ENCODE measurements at regions not wholly inside any gene's neighbourhood (a gene's known extent, or its start where the extent isn't known, plus 50 kb on each side); places are given as distances from the start of the nearest gene placed in this dataset.

- Histone ChIP-seq H3K23ac (ENCODE audit: insufficient read length) (no peak overlapping the region), H3K18ac (ENCODE audit: extremely low read depth, low read length) (no peak overlapping the region), H2BK5ac (ENCODE audit: low read depth, low read length) (no peak overlapping the region), H2BK12ac (ENCODE audit: low read depth, low read length) (no peak overlapping the region), H4K20me1 (replicated peaks in 1 of 2; ENCODE audit: control insufficient read depth in 1 of 2, insufficient read depth in 2 of 2, low read length in 2 of 2) (no peaks in the 10 kb centered on the region), H3K79me1 (ENCODE audit: low read depth, low read length) (no peaks in the 10 kb centered on the region), H3K23me2 (ENCODE audit: low read depth, low read length) (no peaks in the 10 kb centered on the region), H3K4me2 (ENCODE audit: insufficient read depth in 1 of 2, low read depth in 2 of 2, low read length in 2 of 2) (no peak overlapping the region), H3K9me3 (ENCODE audit: insufficient read depth in 2 of 2, low read depth in 1 of 2, low read length in 1 of 2) (no peaks in the 10 kb centered on the region), H3K27ac (ENCODE audit: low read depth, low read length) (no peak overlapping the region), H3K4me1 (replicated peaks in 1 of 4; ENCODE audit: control insufficient read depth in 3 of 4, insufficient read depth in 4 of 4, low read length in 3 of 4) (no peaks in the 10 kb centered on the region), H4K5ac (ENCODE audit: insufficient read length, low read depth, low read length) (no peak overlapping the region), H3K4ac (replicated peaks; ENCODE audit: insufficient read length, low read depth, low read length) (no peak overlapping the region), H3K56ac (replicated peaks; ENCODE audit: insufficient read length, low read depth, low read length) (no peak overlapping the region), H4K8ac (ENCODE audit: extremely low read depth, insufficient read depth, low read length) (no peak overlapping the region), H3K27me3 (replicated peaks in 1 of 4; ENCODE audit: control insufficient read depth in 3 of 4, extremely low read depth in 1 of 4, insufficient read depth in 3 of 4, low read length in 3 of 4) (no peaks in the 10 kb centered on the region), H2BK15ac (ENCODE audit: low read length) (no peak overlapping the region), H3K14ac (ENCODE audit: insufficient read length) (no peak overlapping the region), H2BK120ac (replicated peaks; ENCODE audit: low read depth, low read length) (no peak overlapping the region), H3K9ac (replicated peaks in 1 of 4; ENCODE audit: extremely low read depth in 1 of 4, low read depth in 3 of 4, low read length in 3 of 4) (no peak overlapping the region), H3K4me3 (ENCODE audit: extremely low read depth in 1 of 4, insufficient read depth in 2 of 4, low read depth in 3 of 4, low read length in 4 of 4) (no peak overlapping the region), H3K79me2 (ENCODE audit: control insufficient read depth in 1 of 2, insufficient read depth in 2 of 2, low read length in 2 of 2) (no peaks in the 10 kb centered on the region), H2AFZ (ENCODE audit: low read length) (no peak overlapping the region), H3K36me3 (ENCODE audit: control insufficient read depth in 2 of 4, insufficient read depth in 4 of 4, low read length in 3 of 4) (no peaks in the 10 kb centered on the region), H2AK5ac (ENCODE audit: low read depth, low read length) (no peak overlapping the region), H4K91ac (replicated peaks; ENCODE audit: insufficient read length, low read length) (no peak overlapping the region), H2BK20ac (ENCODE audit: low read length) (no peak overlapping the region)
- WGBS, 2 experiments (ENCODE audit: extremely low coverage in 1 of 2, insufficient coverage in 1 of 2, insufficient read length in 1 of 2, insufficient replicate concordance in 2 of 2, low coverage in 1 of 2, low lambda C conversion rate in 2 of 2, missing lambda C conversion rate in 1 of 2) = 92% methylated on average over 9 of the region's 9 CpGs; no CpG with 5 or more reads in 1 of the 2 experiments
- FAIRE-seq (no peak), DNase-seq (ENCODE audit: low read depth in 1 of 2, low spot score in 2 of 2) (no peak)
- ChIA-PET CTCF (ENCODE audit: partially characterized antibody) (no interaction called here), POLR2A (ENCODE audit: partially characterized antibody) (no interaction called here)
- TF ChIP-seq MAX (IDR thresholded peaks at IDR 0.05) = no peak
- no peak for TF ChIP-seq SP1 (IDR thresholded peaks at IDR 0.05; ENCODE audit: low read depth, low read length)
- TF ChIP-seq RFX5 (IDR thresholded peaks at IDR 0.05; ENCODE audit: borderline replicate concordance, low read depth, low read length) = no peak
These were observed 91.9 kb downstream of the RTP5 start for GRCh38 chr2:241961454-241961853.

All from H1 (cell line).